ENCODE measurements at regions not wholly inside any gene's neighbourhood (a gene's known extent, or its start where the extent isn't known, plus 50 kb on each side); places are given as distances from the start of the nearest gene placed in this dataset.
"Not testable (repeated sequence)": the region's sequence is repeated elsewhere in the genome, so short reads cannot be mapped to it uniquely, and the experiment has no call there.

DNA sequence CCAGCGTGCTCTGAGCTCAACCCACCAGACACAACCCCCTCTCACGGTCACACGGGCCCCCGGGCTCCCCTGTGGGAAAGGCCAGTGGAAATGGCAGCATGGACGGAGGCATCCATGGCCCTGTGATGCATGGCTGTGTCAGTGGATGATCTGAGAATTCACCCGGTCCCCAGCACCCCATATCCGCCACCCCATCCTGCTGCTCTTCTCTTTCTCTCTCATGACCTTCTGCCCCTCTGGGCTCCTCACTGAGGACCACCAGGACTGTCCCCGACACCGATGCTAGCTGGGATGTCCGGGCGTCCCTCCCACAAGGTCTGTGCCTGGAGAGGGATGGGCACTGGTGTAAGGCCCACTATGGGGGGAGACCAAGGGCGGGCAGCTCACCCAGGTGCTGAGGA is 282.2 kb downstream of the ADGRD1 start:
- no peaks in the 10 kb centered on the region for H3K27me3 ChIP-seq (ENCODE audit: control insufficient read depth, insufficient read depth, low read length)
- H3K9ac ChIP-seq (ENCODE audit: low read length) = no peak overlapping the region
- no peak overlapping the region for H3K27ac ChIP-seq (ENCODE audit: low read depth, low read length)
- no peaks in the 10 kb centered on the region for H3K4me1 ChIP-seq (ENCODE audit: control insufficient read depth, insufficient read depth, low read length)
- no peak overlapping the region for H3K4me3 ChIP-seq (ENCODE audit: low read length)
- no peaks in the 10 kb centered on the region for H3K36me3 ChIP-seq (ENCODE audit: control insufficient read depth, insufficient read depth, low read length)

GRCh38 chr12:131239384-131240094 is 285.8 kb downstream of the ADGRD1 start:
- no peaks in the 10 kb centered on the region for H3K36me3 ChIP-seq (ENCODE audit: control insufficient read depth, insufficient read depth, low read length)

GRCh38 chr12:131241517-131241916 is 287.8 kb downstream of the ADGRD1 start:
- no peaks in the 10 kb centered on the region for H3K4me1 ChIP-seq (ENCODE audit: control insufficient read depth, insufficient read depth, low read length)
- H3K36me3 ChIP-seq (ENCODE audit: control insufficient read depth, insufficient read depth, low read length) = no peaks in the 10 kb centered on the region
- no peak overlapping the region for H3K4me3 ChIP-seq (ENCODE audit: low read length)
- no peak overlapping the region for H3K9ac ChIP-seq (ENCODE audit: low read length)
- no peak overlapping the region for H3K27ac ChIP-seq (ENCODE audit: low read depth, low read length)
- H3K27me3 ChIP-seq (ENCODE audit: control insufficient read depth, insufficient read depth, low read length) = no peaks in the 10 kb centered on the region

More at GRCh38 chr12:131239384-131240094, 285.8 kb downstream of the ADGRD1 start:
- no peak overlapping the region for H3K27ac ChIP-seq (ENCODE audit: low read depth, low read length)
- H3K9ac ChIP-seq (ENCODE audit: low read length) = no peak overlapping the region
- no peaks in the 10 kb centered on the region for H3K27me3 ChIP-seq (ENCODE audit: control insufficient read depth, insufficient read depth, low read length)
- H3K4me3 ChIP-seq (ENCODE audit: low read length) = no peak overlapping the region
- no peaks in the 10 kb centered on the region for H3K4me1 ChIP-seq (ENCODE audit: control insufficient read depth, insufficient read depth, low read length)

GRCh38 chr12:131242741-131243496 is 289.2 kb downstream of the ADGRD1 start:
- no peak overlapping the region for H3K27ac ChIP-seq (ENCODE audit: low read depth, low read length)
- H3K9ac ChIP-seq (ENCODE audit: low read length) = no peak overlapping the region
- H3K4me3 ChIP-seq (ENCODE audit: low read length) = no peak overlapping the region
- no peaks in the 10 kb centered on the region for H3K36me3 ChIP-seq (ENCODE audit: control insufficient read depth, insufficient read depth, low read length)
- no peaks in the 10 kb centered on the region for H3K4me1 ChIP-seq (ENCODE audit: control insufficient read depth, insufficient read depth, low read length)
- H3K27me3 ChIP-seq (ENCODE audit: control insufficient read depth, insufficient read depth, low read length) = no peaks in the 10 kb centered on the region

- H3K4me1 ChIP-seq (ENCODE audit: control insufficient read depth, insufficient read depth, low read length); H3K4me3 ChIP-seq (ENCODE audit: low read length); H3K27me3 ChIP-seq (ENCODE audit: control insufficient read depth, insufficient read depth, low read length); H3K27ac ChIP-seq (ENCODE audit: low read depth, low read length); H3K9ac ChIP-seq (ENCODE audit: low read length); H3K36me3 ChIP-seq (ENCODE audit: control insufficient read depth, insufficient read depth, low read length): not testable (repeated sequence)
Observed at GRCh38 chr12:131244157-131244688, 290.5 kb downstream of the ADGRD1 start.

GRCh38 chr12:131245161-131245560 is 291.5 kb downstream of the ADGRD1 start:
- H3K36me3 ChIP-seq (ENCODE audit: control insufficient read depth, insufficient read depth, low read length); H3K4me1 ChIP-seq (ENCODE audit: control insufficient read depth, insufficient read depth, low read length); H3K27ac ChIP-seq (ENCODE audit: low read depth, low read length); H3K27me3 ChIP-seq (ENCODE audit: control insufficient read depth, insufficient read depth, low read length); H3K9ac ChIP-seq (ENCODE audit: low read length); H3K4me3 ChIP-seq (ENCODE audit: low read length): not testable (repeated sequence)

DNA sequence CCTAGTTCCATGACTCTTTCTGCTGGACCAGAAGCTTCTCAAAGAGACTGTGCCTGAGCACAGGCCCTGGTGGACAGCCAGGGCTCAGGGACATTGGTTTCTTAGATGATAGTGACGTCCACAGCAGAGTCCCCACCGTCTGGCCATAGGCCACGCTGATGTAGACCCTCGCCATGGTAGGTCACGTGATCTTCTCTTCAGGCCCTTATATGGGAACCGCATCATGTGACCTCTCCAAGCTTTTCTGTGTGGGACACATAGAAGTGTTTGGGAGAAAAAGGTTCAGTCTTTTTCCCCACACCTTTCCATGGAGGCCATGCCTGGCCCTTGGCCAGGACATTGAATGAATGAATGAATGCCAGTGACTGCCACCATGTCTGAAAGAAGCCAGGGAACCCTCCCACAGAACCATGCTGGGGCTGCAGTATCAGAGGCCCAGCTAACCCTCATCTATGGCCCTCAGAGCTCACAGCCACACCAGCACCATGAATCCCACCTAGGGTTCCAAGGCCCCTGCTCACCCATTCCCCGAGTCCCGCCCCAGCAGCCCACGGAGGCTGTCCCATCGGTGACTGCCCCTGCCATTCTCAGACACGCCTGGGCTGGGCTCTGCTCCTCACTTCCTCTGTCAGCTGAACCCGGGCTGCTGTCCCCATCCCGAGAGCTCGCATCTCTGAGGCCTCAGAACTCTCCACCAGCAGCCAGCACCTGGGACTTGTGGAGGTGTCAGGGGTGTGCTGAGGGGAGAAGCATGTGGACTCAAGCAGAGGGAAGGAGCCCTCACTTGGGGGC is 292.1 kb downstream of the ADGRD1 start:
- no peak overlapping the region for H3K27ac ChIP-seq (ENCODE audit: low read depth, low read length)
- H3K9ac ChIP-seq (ENCODE audit: low read length) = no peak overlapping the region
- H3K4me3 ChIP-seq (ENCODE audit: low read length) = no peak overlapping the region
- H3K36me3 ChIP-seq (ENCODE audit: control insufficient read depth, insufficient read depth, low read length) = no peaks in the 10 kb centered on the region
- H3K27me3 ChIP-seq (ENCODE audit: control insufficient read depth, insufficient read depth, low read length) = no peaks in the 10 kb centered on the region
- H3K4me1 ChIP-seq (ENCODE audit: control insufficient read depth, insufficient read depth, low read length) = no peaks in the 10 kb centered on the region

DNA sequence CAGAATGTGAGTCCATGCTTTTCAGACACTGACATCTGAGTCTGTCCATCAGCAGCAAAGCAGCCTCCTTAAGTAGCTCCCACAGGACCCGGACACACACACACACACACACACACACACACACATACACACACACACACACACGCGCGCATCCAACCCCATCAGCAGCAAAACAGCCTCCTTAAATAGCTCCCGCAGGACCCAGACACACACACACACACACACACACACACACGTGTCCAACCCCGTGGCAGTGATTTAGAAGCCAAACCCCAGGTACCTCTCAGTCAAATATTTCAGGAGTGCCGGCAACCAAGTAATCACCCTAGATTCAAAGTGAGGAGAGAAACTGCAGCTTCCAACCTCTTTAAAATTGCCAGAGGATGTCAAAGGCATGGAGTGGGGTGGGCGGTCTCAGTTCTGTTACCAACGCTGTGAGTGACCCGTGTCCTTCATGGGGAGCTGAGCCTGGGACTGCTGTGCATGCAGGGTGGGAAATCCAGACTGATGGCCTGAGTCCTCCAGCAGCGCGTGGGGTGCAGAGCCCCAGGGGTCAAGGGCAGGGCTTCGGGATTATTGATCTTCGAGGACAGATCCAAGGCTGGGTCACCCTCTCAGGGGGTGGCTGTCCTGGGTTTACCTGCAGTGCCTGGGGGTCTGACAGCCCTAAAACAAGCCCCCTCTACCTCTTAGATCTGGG is 293.5 kb downstream of the ADGRD1 start:
- not testable (repeated sequence) for H3K27ac ChIP-seq (ENCODE audit: low read depth, low read length); H3K9ac ChIP-seq (ENCODE audit: low read length); H3K27me3 ChIP-seq (ENCODE audit: control insufficient read depth, insufficient read depth, low read length); H3K36me3 ChIP-seq (ENCODE audit: control insufficient read depth, insufficient read depth, low read length); H3K4me3 ChIP-seq (ENCODE audit: low read length); H3K4me1 ChIP-seq (ENCODE audit: control insufficient read depth, insufficient read depth, low read length)

GRCh38 chr12:131247875-131248274 is 294.2 kb downstream of the ADGRD1 start:
- not testable (repeated sequence) for H3K9ac ChIP-seq (ENCODE audit: low read length); H3K36me3 ChIP-seq (ENCODE audit: control insufficient read depth, insufficient read depth, low read length); H3K4me3 ChIP-seq (ENCODE audit: low read length); H3K4me1 ChIP-seq (ENCODE audit: control insufficient read depth, insufficient read depth, low read length); H3K27ac ChIP-seq (ENCODE audit: low read depth, low read length); H3K27me3 ChIP-seq (ENCODE audit: control insufficient read depth, insufficient read depth, low read length)

DNA sequence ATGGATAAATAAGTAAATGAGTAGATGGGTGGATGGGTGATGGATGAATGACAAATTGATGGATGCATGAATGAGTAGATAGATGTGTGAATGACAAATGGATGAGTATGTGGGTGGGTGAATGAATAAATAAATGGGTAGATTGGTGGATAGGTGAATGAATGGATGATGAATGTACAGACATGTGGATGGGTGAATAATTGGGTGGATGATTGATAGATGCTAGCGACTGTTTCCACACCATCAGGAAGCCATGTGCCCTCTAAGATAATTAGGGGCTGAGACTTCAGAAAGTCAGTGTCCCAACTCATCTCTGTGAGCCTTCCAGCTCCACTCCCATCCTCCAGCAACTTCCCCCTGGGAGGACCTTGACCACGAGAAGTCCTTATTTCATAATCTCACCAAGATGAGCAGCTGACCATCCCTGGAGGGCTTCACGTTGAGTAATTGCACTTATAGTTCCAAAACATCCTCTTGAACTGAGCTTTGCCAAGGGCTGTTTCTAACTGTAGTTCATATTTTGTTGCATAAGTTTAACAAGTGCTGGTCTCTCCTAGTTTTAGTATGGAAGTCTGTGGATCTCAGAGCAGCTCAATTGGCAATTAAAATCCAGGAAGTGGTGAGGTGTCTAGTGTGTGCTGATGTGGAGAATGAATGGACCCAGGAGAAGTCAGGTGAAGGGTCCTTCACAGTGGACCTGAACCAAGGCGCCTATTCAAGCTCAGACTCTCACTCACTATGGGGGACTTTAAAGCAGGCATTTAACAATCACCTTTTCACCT is 295.7 kb downstream of the ADGRD1 start:
- H3K27me3 ChIP-seq (ENCODE audit: control insufficient read depth, insufficient read depth, low read length) = no peaks in the 10 kb centered on the region
- H3K9ac ChIP-seq (ENCODE audit: low read length) = no peak overlapping the region
- no peak overlapping the region for H3K4me3 ChIP-seq (ENCODE audit: low read length)
- H3K4me1 ChIP-seq (ENCODE audit: control insufficient read depth, insufficient read depth, low read length) = no peaks in the 10 kb centered on the region
- no peak overlapping the region for H3K27ac ChIP-seq (ENCODE audit: low read depth, low read length)
- no peaks in the 10 kb centered on the region for H3K36me3 ChIP-seq (ENCODE audit: control insufficient read depth, insufficient read depth, low read length)

DNA sequence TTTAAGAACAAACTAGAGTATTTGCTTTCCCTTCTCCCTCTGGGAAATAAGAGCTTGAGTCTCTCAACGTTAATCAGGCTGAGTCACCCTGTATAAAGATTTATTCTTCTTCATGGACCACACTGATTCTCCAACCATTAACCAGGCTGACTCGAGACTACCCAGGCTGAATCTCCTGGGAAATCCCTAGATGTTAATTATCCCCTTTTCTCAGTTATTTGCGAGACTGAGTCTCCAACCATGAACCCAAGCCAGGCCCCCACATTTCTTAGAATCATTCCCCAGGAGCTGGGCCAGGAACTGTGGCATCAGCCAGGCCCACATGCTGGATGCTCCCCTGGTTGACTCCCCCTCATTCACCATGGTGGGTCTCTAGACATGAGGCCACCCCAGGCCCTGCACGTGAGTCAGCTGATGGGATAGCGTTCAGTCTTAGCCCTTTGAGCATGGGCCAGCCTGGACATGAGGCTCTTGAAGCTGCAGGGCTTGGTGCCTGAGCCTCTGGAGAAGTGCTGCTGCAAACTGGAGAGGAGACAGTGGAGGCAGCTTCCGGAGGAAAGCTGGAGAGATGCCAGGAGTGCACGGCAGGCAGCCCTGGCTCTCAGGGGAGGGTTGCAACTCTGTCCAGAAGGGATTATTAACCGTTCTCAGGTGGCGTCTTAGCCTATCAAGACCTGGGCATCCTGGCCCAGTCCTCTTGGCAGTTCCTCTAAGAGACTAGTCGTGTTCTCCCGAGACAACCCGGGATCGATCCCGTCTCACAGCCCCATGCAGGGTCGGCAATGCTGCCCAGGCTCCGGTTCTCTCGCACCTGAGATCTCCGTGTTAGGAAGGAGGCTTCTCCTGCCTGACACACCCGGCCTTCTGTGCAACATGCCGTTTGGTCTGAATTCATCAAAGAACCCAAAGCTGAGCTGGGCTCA is 296.6 kb downstream of the ADGRD1 start:
- Histone ChIP-seq H3K9ac (ENCODE audit: low read length) (no peak overlapping the region), H3K27me3 (ENCODE audit: control insufficient read depth, insufficient read depth, low read length) (no peaks in the 10 kb centered on the region), H3K27ac (ENCODE audit: low read depth, low read length) (no peak overlapping the region), H3K36me3 (ENCODE audit: control insufficient read depth, insufficient read depth, low read length) (no peaks in the 10 kb centered on the region), H3K4me1 (ENCODE audit: control insufficient read depth, insufficient read depth, low read length) (no peaks in the 10 kb centered on the region), H3K4me3 (ENCODE audit: low read length) (no peak overlapping the region)

Measured in rectal smooth muscle tissue (tissue), 1 donor.